Heart left ventricle (tissue), 13 donors: ENCODE measurements at regions not wholly inside any gene's neighbourhood (a gene's known extent, or its start where the extent isn't known, plus 50 kb on each side); places are given as distances from the start of the nearest gene placed in this dataset.

ENCODE experiments used
- POLR2A ChIP-seq, 2 donors: fragments of 450-650 bp; IDR thresholded peaks; one replicate each; pipeline ENCODE4 v1.6.1; 2017; ENCODE audit warnings: antibody characterized with exemption in 2 of 2, mild to moderate bottlenecking in 2 of 2, moderate library complexity in 2 of 2
- TF ChIP-seq, protein P1 (sequence below), 12 donors: fragments of 200-600 bp; sonication (generic) in 4 of 12; IDR thresholded peaks; one replicate each; pipeline versions ENCODE4 v1.5.0 to v1.8.0; 2018 to 2022; ENCODE audit warnings: antibody characterized with exemption in 12 of 12, mild to moderate bottlenecking in 5 of 12
- donor health status: ischemic (EF 13 %, LVEDD 7.1; RV severe dilation, severe dysfunction).
- donor health status: DM: no; HTN: yes; CAD: no.
- donor health status: DM: no; HTN: no; CAD: no.
- donor health status: ischemic (EF 25% LVEDD 6.9; RV normal size, moderate dysfunction).
- donor health status: ischemic (EF 25% LVEDD 5.7; RV mildly dilated, moderate dysfunction).
- donor health status: ischemic (EF 35%, LVEDD 5.7; RV mildly dilated, moderate dysfunction).
- donor health status: nonischemic (EF 11% LVEDD 7.7; RV severe dilation, severe dysfunction).
- donor health status: DM: yes; HTN: yes; CAD: no.
- donor health status: PGD.
- donor health status: ischemic (EF 29% LVEDD 5.4; RV normal size, mild dysfunction).
- donor health status: nonischemic (EF 23%, LVEDD 6.1; RV moderate dilation, normal function).

- TF ChIP-seq, protein P1, sequence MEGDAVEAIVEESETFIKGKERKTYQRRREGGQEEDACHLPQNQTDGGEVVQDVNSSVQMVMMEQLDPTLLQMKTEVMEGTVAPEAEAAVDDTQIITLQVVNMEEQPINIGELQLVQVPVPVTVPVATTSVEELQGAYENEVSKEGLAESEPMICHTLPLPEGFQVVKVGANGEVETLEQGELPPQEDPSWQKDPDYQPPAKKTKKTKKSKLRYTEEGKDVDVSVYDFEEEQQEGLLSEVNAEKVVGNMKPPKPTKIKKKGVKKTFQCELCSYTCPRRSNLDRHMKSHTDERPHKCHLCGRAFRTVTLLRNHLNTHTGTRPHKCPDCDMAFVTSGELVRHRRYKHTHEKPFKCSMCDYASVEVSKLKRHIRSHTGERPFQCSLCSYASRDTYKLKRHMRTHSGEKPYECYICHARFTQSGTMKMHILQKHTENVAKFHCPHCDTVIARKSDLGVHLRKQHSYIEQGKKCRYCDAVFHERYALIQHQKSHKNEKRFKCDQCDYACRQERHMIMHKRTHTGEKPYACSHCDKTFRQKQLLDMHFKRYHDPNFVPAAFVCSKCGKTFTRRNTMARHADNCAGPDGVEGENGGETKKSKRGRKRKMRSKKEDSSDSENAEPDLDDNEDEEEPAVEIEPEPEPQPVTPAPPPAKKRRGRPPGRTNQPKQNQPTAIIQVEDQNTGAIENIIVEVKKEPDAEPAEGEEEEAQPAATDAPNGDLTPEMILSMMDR (IDR thresholded peaks at IDR 0.05), result no peak
- TF ChIP-seq POLR2A (IDR thresholded peaks at IDR 0.05), result no peak
Measured at GRCh38 chr1:9477535-9477934, 61.7 kb upstream of the SLC25A33 start.
